Activated effector memory CD4-positive, alpha-beta T cell treated with Interleukin-2 at 50 U/mL for 16 hours (primary cell): ENCODE measurements at regions not wholly inside any gene's neighbourhood (a gene's known extent, or its start where the extent isn't known, plus 50 kb on each side); places are given as distances from the start of the nearest gene placed in this dataset.

Experiments used
- DNase-seq: peaks from one replicate; pipeline ENCODE4 v3.0.0-alpha.2; 2020

DNA sequence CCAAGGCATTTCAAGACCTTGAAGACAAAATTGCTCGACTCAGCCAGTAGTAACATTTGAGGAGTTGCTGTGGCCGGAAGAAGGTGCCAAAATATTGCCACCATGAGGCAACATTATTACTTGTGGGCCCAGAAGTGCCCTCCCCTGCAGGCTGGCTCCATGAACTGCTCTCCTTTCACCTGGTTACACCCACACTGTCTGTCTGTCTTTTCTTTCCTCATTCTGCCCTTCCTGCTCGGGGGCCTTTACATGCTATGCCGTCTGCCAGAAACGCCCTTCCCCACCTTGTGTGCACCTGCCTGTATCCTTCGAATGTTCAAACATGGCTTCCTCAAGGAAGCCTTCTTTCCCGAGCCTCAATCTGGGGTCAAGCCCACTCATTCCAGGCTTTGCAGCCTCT lies 224.2 kb upstream of the DIO3 start:
- no peak for DNase-seq

- DNase-seq: no peak
These were observed 220.7 kb upstream of the DIO3 start for GRCh38 chr14:101340556-101340955.

- DNase-seq: no peak
These were observed 213.2 kb upstream of the DIO3 start for GRCh38 chr14:101347893-101348777.

GRCh38 chr14:101349108-101349507 lies 212.2 kb upstream of the DIO3 start:
- no peak for DNase-seq

- DNase-seq: no peak
These were observed 211.3 kb upstream of the DIO3 start for GRCh38 chr14:101350021-101350420.

DNA sequence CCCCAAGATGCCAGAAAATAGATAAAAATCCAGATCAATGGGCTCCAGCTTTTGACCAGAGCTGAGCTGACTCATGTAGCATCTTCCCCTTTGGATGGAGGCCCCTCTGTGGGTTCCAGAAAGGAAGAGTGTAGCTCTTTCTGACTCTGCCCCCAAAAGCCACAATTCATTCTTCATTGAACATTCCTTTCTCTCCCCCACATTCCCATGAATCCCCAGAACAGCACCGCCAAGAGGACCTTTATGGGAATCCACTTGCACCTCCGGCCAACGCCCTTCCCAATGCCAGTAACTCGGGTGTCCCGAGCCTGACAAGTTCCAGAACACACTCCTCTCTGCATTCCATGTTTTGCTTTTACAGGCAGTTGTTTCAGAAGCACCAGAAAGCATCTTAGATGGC lies 210.6 kb upstream of the DIO3 start:
- DNase-seq: no peak

GRCh38 chr14:101351146-101351545 lies 210.1 kb upstream of the DIO3 start:
- no peak for DNase-seq

DNA sequence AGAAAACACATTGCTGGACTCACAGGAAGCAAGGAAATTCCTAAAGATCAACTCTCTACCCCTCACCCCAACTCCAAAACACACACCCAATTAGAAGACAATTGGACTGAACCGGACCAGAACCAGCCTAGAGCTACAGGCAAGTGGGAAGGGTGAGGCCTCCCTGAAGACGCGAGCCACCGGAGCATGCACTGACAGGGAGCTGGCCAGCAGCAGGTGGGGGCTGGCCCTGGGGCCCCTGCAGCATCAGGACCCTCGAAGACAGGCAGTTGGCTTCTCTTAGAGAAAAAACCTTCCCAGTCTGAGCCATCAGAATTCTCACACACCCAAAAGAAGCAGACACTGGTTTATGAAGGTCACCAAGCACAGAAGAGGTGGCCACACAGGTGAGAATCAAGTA lies 209.5 kb upstream of the DIO3 start:
- DNase-seq: no peak

DNA sequence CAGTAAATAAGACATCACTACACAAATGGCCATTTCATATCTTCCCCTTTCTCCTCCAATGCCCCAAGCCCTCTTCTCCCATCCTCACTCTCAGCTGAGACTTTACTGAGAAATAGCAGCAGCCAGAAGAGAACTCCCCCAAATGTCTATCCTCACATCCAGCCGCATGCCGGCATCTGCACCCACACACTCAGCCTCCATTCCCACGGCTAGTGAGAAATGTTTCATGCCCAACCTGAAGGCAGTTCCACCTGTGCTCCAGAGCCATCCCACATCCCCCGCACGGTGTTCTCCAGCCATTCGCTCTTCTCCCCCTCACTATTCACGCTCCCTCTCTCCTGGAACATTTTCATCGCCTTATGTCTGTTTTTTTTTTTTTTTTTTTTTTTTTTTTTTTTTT lies 208.7 kb upstream of the DIO3 start:
- no peak for DNase-seq

DNA sequence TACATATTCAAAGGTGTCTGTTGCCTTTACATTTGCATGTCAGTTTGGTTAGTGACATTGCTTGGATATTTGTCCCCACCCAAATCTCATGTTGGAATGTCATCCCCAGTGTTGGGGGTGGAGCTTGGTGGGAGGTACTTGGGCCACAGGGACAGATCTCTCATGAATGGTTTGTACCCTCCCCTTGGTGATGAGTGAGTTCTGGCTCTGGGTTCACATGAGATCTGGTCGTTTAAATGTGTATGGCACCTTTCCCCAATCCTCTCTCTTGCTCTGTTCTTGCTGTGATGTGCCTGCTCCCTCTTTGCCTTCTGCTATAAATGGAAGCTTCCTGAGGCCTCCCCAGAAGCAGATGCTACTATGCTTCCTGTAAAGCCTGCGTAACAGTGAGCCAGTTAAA lies 207.9 kb upstream of the DIO3 start:
- no peak for DNase-seq

DNA sequence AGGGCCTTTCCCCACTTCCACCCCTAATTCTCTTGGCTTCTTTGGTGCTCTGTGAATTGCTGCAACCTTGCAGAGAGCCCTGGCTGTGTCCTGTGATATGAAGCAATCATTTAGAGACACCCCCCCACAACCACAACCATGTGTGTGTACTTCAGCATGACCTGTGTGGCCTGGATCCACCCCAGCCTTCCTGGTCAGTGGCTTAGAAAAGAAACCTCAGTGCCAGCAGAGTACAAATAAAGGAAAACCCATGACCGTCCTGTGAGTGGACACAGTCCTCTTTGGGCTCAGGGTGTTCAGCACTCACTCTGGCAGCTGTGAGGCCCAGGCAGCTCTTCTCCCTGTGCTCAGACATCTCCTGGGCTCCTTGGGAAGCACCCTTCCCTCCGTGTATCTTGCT lies 206.6 kb upstream of the DIO3 start:
- no peak for DNase-seq

GRCh38 chr14:101355284-101355683 lies 206.0 kb upstream of the DIO3 start:
- no peak for DNase-seq

DNA sequence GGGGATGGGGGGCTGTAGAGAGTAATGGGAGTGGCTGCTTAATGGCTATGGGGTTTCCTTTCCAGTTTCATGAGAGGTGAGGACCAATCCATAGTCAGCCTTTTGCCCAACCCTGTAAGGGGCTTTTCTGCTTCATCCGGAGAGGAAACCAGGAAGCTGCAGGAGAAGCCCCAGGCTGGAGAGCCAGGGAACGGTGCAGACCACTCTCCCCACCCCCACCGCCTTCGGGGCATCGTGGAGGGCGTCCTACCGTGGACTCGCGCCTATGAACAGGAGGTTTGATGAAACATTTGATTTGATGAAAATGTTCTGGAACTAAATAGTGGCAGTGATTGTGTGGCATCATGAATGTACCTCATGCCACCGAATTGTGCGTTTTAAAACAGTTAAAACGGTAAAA lies 204.3 kb upstream of the DIO3 start:
- DNase-seq: no peak

DNA sequence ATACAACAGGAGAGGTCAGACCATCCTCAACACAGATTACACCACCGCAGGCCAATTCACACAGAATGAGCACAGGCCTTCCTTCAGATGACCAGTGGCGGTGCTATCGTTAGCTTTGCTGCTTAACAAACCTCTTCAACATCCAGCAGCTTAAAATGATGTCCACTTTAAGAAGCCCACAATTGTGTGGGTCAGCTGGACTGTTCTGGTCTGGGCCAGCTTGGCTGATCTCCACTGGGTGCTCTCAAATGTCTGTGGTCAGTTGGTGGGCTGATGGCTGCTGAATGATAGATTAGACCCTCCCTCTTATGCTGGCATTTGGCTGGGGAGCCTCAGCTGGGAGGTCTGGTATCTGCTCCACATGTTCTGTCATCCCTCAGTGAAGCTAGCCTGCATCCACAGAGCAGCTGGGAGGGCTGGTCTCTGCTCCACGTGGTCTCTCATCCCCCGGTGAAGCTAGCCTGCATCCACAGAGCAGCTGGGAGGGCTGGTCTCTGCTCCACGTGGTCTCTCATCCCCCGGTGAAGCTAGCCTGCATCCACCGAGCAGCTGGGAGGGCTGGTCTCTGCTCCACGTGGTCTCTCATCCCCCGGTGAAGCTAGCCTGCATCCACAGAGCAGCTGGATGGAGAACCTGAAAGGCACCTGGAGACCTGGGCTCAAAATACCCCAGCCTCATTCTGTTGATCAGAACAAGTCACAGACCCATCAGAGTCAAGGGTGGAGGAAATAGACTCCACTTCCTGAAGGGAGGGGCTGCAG lies 203.6 kb upstream of the DIO3 start:
- no peak for DNase-seq

DNA sequence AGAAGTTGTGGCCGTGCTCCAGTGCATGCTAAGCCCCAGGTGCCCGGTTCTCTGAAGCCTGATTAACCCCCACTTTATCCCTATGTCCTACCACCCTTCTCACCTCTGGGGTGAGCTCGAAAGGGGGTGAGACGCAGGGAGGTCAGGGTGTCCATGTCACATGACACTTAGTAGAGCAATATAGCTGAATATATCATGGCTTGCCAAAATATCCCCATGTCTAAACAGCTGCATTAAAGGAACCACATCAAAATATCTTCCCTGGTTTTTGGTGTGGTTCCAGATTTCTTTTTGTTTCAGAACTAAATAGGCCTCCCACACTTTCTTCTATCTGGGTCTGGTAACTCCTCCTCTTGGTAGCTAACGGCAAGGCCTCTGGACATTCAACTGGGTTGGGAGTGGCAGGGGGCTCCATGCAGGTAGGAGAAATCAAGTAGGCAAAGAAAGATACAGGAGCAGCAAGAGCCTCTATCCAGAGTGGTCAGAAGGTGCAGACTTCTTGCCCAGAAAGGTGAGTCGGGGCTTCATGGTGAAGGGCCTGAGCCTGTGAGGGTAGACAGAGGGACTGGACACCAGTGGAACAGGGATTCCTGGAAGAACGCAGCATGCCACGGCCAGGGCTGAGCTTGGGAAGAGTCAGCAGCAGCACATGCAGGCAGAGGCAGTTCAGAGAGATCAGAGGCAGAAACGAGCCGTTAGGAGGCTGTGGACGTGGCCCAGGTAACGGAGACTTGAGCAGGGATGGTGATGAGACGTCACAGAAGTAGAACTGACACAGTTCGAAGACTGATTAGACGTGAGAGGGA lies 202.8 kb upstream of the DIO3 start:
- no peak for DNase-seq

DNA sequence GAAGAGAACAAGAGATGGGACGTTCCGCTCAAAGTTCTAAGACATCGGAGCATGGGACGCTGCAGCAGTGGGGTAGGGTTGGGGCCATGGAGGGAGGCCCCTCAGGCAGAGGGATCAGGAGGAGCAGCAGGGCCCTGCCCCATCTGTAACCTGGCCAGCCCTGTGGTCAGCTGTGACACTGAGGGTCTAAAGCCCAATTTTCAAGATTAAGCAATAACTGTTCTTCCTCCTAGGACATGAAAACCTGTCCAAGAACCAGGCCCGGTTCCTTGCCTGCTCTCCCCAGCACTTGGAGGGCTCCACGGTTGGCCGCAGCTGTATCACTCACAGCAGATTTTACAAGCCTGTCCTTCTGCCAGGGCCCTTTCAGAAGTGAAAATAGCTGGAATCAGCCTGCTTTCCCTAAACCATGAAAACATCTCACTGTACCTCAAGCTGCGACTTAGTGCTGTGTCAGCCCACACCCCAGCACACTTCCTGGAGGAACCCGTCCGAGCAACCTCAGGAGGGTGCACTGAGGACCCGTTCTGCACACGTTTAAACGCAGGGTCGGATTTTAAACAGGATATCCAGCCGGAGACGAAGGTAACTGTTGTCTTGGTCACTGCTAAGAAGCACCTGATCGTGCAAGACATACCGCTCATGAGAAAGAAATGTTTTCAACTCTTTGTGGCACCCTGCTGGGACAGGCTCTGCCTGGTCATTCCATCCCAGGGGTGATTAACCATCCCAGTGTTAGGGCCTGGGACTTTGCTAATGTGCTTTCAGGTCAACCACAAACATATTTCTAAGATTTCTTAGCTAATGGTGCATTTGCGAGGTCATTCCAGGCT lies 201.9 kb upstream of the DIO3 start:
- DNase-seq: no peak

DNA sequence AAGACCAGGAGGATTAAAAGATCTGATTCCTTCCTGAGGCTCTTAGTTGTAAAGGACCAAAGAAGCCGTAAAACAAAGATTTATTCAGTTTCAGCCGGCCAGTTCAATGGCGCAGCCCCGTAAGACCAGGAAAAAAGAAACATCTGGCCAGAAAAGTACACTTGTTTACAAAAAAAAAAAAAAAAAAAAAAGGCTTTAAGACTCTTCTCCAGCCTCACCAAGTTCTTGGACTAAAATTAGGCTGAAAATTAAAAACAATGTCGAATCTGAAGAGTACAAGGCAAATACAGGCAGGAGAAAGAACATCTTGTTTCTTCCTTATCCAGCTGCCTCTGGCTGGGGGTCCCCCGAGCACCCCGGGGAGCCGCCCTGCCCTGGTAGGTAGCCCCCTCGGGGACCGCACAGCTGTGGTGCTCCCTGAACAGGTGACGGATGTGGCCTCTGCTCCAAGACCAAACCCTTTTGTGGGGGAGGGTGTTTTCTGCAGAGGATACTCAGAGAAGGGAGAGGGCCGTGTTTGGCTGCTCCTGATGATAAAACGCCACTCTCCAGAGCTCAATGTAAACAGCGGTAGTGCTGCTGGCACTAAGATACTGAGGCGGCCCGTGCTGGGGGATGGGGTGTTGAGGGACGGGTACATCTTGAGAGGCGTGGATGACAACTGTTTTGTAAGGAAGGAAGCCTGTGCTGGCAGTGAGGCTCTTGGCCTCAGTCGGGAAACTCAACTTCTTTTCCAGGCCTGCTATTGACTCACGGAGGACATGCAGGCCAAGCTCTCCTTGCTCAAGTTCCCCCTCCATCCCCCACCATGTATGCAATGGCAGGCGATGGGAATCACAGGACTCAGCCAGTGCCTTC lies 201.0 kb upstream of the DIO3 start:
- no peak for DNase-seq

GRCh38 chr14:101361044-101361443 lies 200.3 kb upstream of the DIO3 start:
- DNase-seq: no peak

GRCh38 chr14:101361451-101362433 lies 199.6 kb upstream of the DIO3 start:
- DNase-seq: no peak

DNA sequence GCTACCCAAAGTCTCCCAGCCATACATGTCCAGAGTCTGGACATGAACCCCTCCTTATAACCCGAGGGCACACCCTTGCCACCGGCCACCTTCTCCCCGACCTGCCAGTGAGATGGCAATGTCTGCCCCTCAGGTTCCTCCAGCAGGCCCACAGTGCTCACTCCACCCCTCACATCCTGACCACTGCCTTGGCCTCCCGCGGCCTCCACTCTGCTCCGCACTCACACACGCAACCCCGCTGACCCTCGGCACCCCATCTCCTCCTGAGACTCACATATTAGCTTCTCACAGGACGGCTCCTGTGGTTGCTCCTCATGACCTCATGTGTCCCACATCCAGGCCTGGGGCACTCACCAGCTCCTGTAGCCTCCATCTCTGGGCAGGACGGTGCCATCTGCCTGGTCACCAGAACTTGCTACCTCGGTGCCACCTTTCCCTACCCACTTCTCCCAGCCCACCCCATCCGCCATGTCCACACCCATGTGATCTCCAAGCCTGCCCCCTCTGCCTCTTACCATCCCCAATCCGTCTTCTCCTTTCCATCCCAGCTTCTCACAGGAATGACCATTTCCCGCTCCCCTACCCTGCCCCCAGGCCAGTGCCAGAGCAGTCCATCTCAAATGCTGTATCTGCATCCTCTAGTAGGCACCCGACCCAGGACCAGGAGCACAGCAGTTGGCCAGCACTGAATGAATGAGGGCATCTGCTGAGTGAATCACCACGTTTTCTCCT lies 198.6 kb upstream of the DIO3 start:
- no peak for DNase-seq
